IMR-90 (cell line): ENCODE measurements at regions not wholly inside any gene's neighbourhood (a gene's known extent, or its start where the extent isn't known, plus 50 kb on each side); places are given as distances from the start of the nearest gene placed in this dataset.

Source experiments
- ATAC-seq: fragments of 200-7000 bp; cut with Tn5 transposase; 2 replicates; pipeline ENCODE4 v1.9.1; 2020; ENCODE audit warnings: low read depth, mild to moderate bottlenecking, moderate library complexity
- BruUV-seq: library from RNA; stranded (reverse); fragments of 400-500 nt; replicated peaks from 2 replicates; lab custom pipeline; 2021; lab: Mats Ljungman, UMichigan
- CTCF ChIA-PET: fragments of 300-600 bp; formaldehyde crosslinking; extraction: SDS; loops from one replicate; lab custom pipeline; 2021; ENCODE audit warnings: antibody characterized with exemption; lab: Yijun Ruan, JAX
- POLR2A ChIA-PET: fragments of 300-600 bp; sonication (Branson Sonifier 250); formaldehyde crosslinking; loops from one replicate; lab custom pipeline; 2022; ENCODE audit warnings: antibody characterized with exemption; ENCODE audit not compliant: unreplicated experiment; lab: Charles Lee
- DNase-seq: peaks from one replicate; pipeline ENCODE4 v3.0.0; 2013
- H2AFZ ChIP-seq: replicated peaks from 2 replicates; pipeline ENCODE3; 2013; ENCODE audit warnings: low read length, mild to moderate bottlenecking; ENCODE audit not compliant: poor library complexity
- H2AK5ac ChIP-seq: 2 replicates; pipeline ENCODE4 v1.6.1; 2013; ENCODE audit warnings: low read depth, low read length, inconsistent platforms
- H2AK9ac ChIP-seq: replicated peaks from 2 replicates; pipeline ENCODE3; 2013; ENCODE audit warnings: mild to moderate bottlenecking, low read depth, low read length, moderate library complexity; ENCODE audit not compliant: poor library complexity
- H2BK120ac ChIP-seq: 2 replicates; pipeline ENCODE4 v1.6.1; 2013; ENCODE audit warnings: low read depth, low read length, inconsistent platforms
- H2BK15ac ChIP-seq: 3 replicates; pipeline ENCODE4 v1.6.1; 2013; ENCODE audit warnings: low read depth, low read length, inconsistent platforms
- H2BK20ac ChIP-seq: 2 replicates; pipeline ENCODE4 v1.6.1; 2013; ENCODE audit warnings: low read depth, mild to moderate bottlenecking, inconsistent platforms, low read length, moderate library complexity
- H2BK5ac ChIP-seq: 2 replicates; pipeline ENCODE4 v1.6.1; 2013; ENCODE audit warnings: mild to moderate bottlenecking, low read depth, low read length, inconsistent platforms; ENCODE audit not compliant: poor library complexity, severe bottlenecking
- H3K14ac ChIP-seq: replicated peaks from 2 replicates; pipeline ENCODE4 v1.6.1; 2013; ENCODE audit warnings: low read depth, low read length, inconsistent platforms
- H3K18ac ChIP-seq: 2 replicates; pipeline ENCODE4 v1.6.1; 2013; ENCODE audit warnings: low read depth, low read length, control low read depth
- H3K23ac ChIP-seq: 2 replicates; pipeline ENCODE4 v1.6.1; 2013; ENCODE audit warnings: low read depth, low read length, inconsistent platforms
- H3K27ac ChIP-seq: 2 replicates; pipeline ENCODE4 v1.5.1; 2013; ENCODE audit warnings: mild to moderate bottlenecking, control low read depth, low read length; ENCODE audit not compliant: insufficient read depth
- H3K27me3 ChIP-seq: 2 replicates; pipeline ENCODE4 v1.6.1; 2013; ENCODE audit warnings: low read length; ENCODE audit not compliant: control insufficient read depth, insufficient read depth
- H3K36me3 ChIP-seq: 2 replicates; pipeline ENCODE4 v1.6.1; 2013; ENCODE audit warnings: low read length, mixed read lengths; ENCODE audit not compliant: control insufficient read depth, insufficient read depth
- H3K4ac ChIP-seq: 2 replicates; pipeline ENCODE4 v1.6.1; 2013; ENCODE audit warnings: low read depth, low read length, inconsistent platforms
- H3K4me1 ChIP-seq: 2 replicates; pipeline ENCODE4 v1.6.1; 2013; ENCODE audit warnings: low read length, mixed read lengths; ENCODE audit not compliant: control insufficient read depth, insufficient read depth
- H3K4me2 ChIP-seq: 2 replicates; pipeline ENCODE4 v1.6.1; 2013; ENCODE audit warnings: low read depth, mild to moderate bottlenecking, control low read depth, low read length, moderate library complexity
- H3K4me3 ChIP-seq: 2 replicates; pipeline ENCODE4 v1.5.1; 2013; ENCODE audit warnings: low read depth, mild to moderate bottlenecking, control low read depth, low read length, moderate library complexity; ENCODE audit not compliant: insufficient read depth
- H3K56ac ChIP-seq: 2 replicates; pipeline ENCODE4 v1.6.1; 2013; ENCODE audit warnings: low read length, inconsistent platforms; ENCODE audit not compliant: insufficient read depth; ENCODE audit errors: extremely low read depth
- H3K79me1 ChIP-seq, 2 experiments: 2 replicates each; pipeline ENCODE4 v1.6.1; 2013; ENCODE audit warnings: low read length in 2 of 2, inconsistent platforms in 1 of 2, low read depth in 1 of 2
- H3K9ac ChIP-seq: 2 replicates; pipeline ENCODE4 v1.6.1; 2013; ENCODE audit warnings: low read depth, low read length, control low read depth
- H3K9me1 ChIP-seq: 2 replicates; pipeline ENCODE4 v1.6.1; 2013; ENCODE audit warnings: low read length, inconsistent platforms; ENCODE audit not compliant: insufficient read depth
- H3K9me3 ChIP-seq: 2 replicates; pipeline ENCODE4 v1.6.1; 2013; ENCODE audit warnings: low read length; ENCODE audit not compliant: control insufficient read depth, insufficient read depth
- H4K20me1 ChIP-seq: 2 replicates; pipeline ENCODE4 v1.6.1; 2013; ENCODE audit warnings: low read length, inconsistent platforms; ENCODE audit not compliant: insufficient read depth
- H4K5ac ChIP-seq: 2 replicates; pipeline ENCODE4 v1.6.1; 2013; ENCODE audit warnings: mild to moderate bottlenecking, low read depth, low read length, control low read depth
- H4K8ac ChIP-seq, 2 experiments: 2 replicates each; pipeline ENCODE4 v1.6.1; 2013; ENCODE audit warnings: low read depth in 2 of 2, low read length in 2 of 2, control low read depth in 1 of 2, inconsistent platforms in 1 of 2
- H4K91ac ChIP-seq: 2 replicates; pipeline ENCODE4 v1.6.1; 2013; ENCODE audit warnings: low read depth, low read length, inconsistent platforms; ENCODE audit not compliant: insufficient read depth
- MAZ ChIP-seq: IDR thresholded peaks from 2 replicates; pipeline ENCODE4 v1.6.1; 2012; ENCODE audit warnings: low read depth, mild to moderate bottlenecking, low read length, improper control_type of control experiment, moderate library complexity, borderline replicate concordance
- WGBS, 2 experiments: methylation state at CpG; one replicate each; pipeline versions ENCODE4 v1.1.5 to v1.1.7; 2013; ENCODE audit warnings: missing lambda C conversion rate in 2 of 2; ENCODE audit not compliant: insufficient read length in 1 of 2; ENCODE audit errors: extremely low coverage in 2 of 2; 5-methylcytosine and 5-hydroxymethylcytosine counted together
- dilution Hi-C: fragments of 300-500 bp; cut with HindIII; formaldehyde crosslinking; loops from one replicate; pipeline ENCODE4 v1.14.3; 2018; ENCODE audit warnings: low sequenced_read_pairs; ENCODE audit not compliant: unreplicated experiment
- in situ Hi-C: fragments of 300-500 bp; cut with MboI; formaldehyde crosslinking; loops from 3 replicates; pipeline ENCODE4 v1.14.3; 2019; ENCODE audit warnings: low sequenced_read_pairs, inconsistent platforms, mixed read lengths
- intact Hi-C: fragments of 100-400 bp; cut with micrococcal nuclease; formaldehyde crosslinking; loops from 2 replicates; pipeline ENCODE4 v1.10.0; 2022

GRCh38 chr20:16676891-16677290 is 52.9 kb upstream of the SNRPB2 start:
- Histone ChIP-seq H2BK5ac (no peak overlapping the region), H3K4ac (no peak overlapping the region), H2AFZ (no peak overlapping the region), H2BK15ac (no peak overlapping the region), H4K5ac (no peak overlapping the region), H2AK9ac (no peak overlapping the region), H3K56ac (no peak overlapping the region), H3K79me1 (no peaks in the 10 kb centered on the region), H4K8ac (no peak overlapping the region), H4K91ac (no peak overlapping the region), H3K4me1 (no peaks in the 10 kb centered on the region), H3K18ac (no peak overlapping the region), H3K9me3 (no peaks in the 10 kb centered on the region), H3K27ac (no peak overlapping the region), H2BK120ac (no peak overlapping the region), H3K36me3 (no peaks in the 10 kb centered on the region), H3K27me3 (no peaks in the 10 kb centered on the region), H4K20me1 (no peaks in the 10 kb centered on the region), H3K4me3 (no peak overlapping the region), H3K23ac (no peak overlapping the region), H2BK20ac (no peak overlapping the region), H3K4me2 (no peak overlapping the region), H2AK5ac (no peak overlapping the region), H3K9me1 (no peaks in the 10 kb centered on the region), H3K9ac (no peak overlapping the region), H3K14ac (no peak overlapping the region)
- no TSS peak for BruUV-seq
- POLR2A ChIA-PET: interaction anchor here (0.7 kb wide), 1 partner anchor 148 kb away, joined by 5 read pairs; no protein-coding TSS in a partner anchor
- DNase-seq (no peak), ATAC-seq (no peak)
- in situ Hi-C loops: no loop called here
- CTCF ChIA-PET: no interaction called here
- TF ChIP-seq MAZ: no peak
- no CpG with 5 or more reads among the region's 1 CpG for WGBS, 2 experiments
- dilution Hi-C loops: no loop called here
- intact Hi-C loops: no loop called here
